CD4-positive, CD25-positive, alpha-beta regulatory T cell (primary cell): ENCODE measurements at regions not wholly inside any gene's neighbourhood (a gene's known extent, or its start where the extent isn't known, plus 50 kb on each side); places are given as distances from the start of the nearest gene placed in this dataset.

Source experiments
- ATAC-seq, 2 donors: fragments of 150-1000 bp; cut with Tn5 transposase; one replicate each; pipeline ENCODE4 v1.10.0; 2021; ENCODE audit warnings: low read depth in 2 of 2, moderate number of reproducible peaks in 2 of 2, moderate library complexity in 1 of 2
- DNase-seq, 3 donors: peaks; one replicate each; pipeline versions ENCODE4 v3.0.0 to v3.0.0-alpha.2; 2012 to 2022; ENCODE audit warnings: mixed read lengths in 1 of 3
- H3K27ac ChIP-seq: one replicate; pipeline ENCODE4 v1.7.0; 2013; ENCODE audit warnings: mild to moderate bottlenecking, low read length; ENCODE audit not compliant: insufficient read depth, poor library complexity, severe bottlenecking
- H3K27me3 ChIP-seq: one replicate; pipeline ENCODE4 v1.7.0; 2013; ENCODE audit warnings: low read length; ENCODE audit not compliant: control insufficient read depth, insufficient read depth
- H3K36me3 ChIP-seq: one replicate; pipeline ENCODE4 v1.7.0; 2013; ENCODE audit warnings: mild to moderate bottlenecking, low read length, moderate library complexity; ENCODE audit not compliant: control insufficient read depth, insufficient read depth
- H3K4me1 ChIP-seq: 2 replicates; pipeline ENCODE4 v1.7.0; 2013; ENCODE audit warnings: mild to moderate bottlenecking, low read length; ENCODE audit not compliant: insufficient read depth, control insufficient read depth, poor library complexity, severe bottlenecking
- H3K4me3 ChIP-seq: one replicate; pipeline ENCODE4 v1.7.0; 2013; ENCODE audit warnings: low read depth, mild to moderate bottlenecking, low read length, moderate library complexity
- H3K9me3 ChIP-seq, 2 experiments: 1 replicate in 1 of 2; 2 replicates in 1 of 2; pipeline ENCODE4 v1.7.0; 2013; ENCODE audit warnings: low read length in 2 of 2, mild to moderate bottlenecking in 1 of 2, moderate library complexity in 1 of 2; ENCODE audit not compliant: control insufficient read depth in 2 of 2
- H3K27ac Mint-ChIP-seq, 3 donors: one replicate each; pipeline ENCODE4 v1.8.0; 2020 to 2022; ENCODE audit warnings: mild to moderate bottlenecking in 3 of 3, mixed read lengths in 3 of 3, moderate library complexity in 2 of 3
- H3K27me3 Mint-ChIP-seq: one replicate; pipeline ENCODE4 v1.8.0; 2022; ENCODE audit warnings: mild to moderate bottlenecking, mixed read lengths
- H3K36me3 Mint-ChIP-seq: one replicate; pipeline ENCODE4 v1.8.0; 2020; ENCODE audit warnings: mixed read lengths
- H3K4me1 Mint-ChIP-seq, 4 donors: one replicate each; pipeline ENCODE4 v1.8.0; 2020 to 2022; ENCODE audit warnings: mixed read lengths in 4 of 4, mild to moderate bottlenecking in 1 of 4
- H3K4me3 Mint-ChIP-seq, 4 donors: one replicate each; pipeline ENCODE4 v1.8.0; 2020 to 2022; ENCODE audit warnings: mild to moderate bottlenecking in 4 of 4, mixed read lengths in 4 of 4, moderate library complexity in 3 of 4
- H3K9me3 Mint-ChIP-seq, 7 donors: one replicate each; pipeline ENCODE4 v1.8.0; 2020 to 2022; ENCODE audit warnings: mixed read lengths in 7 of 7, mild to moderate bottlenecking in 3 of 7, moderate library complexity in 2 of 7

GRCh38 chr7:131231381-131232220, 96.1 kb upstream of the MKLN1 start:
- Mint-ChIP-seq H3K27me3 (peaks cover 4% of the 10 kb centered on the region), H3K36me3 (no peaks in the 10 kb centered on the region), H3K9me3 (no peaks in the 10 kb centered on the region), H3K4me3 (peak overlapping the region; percentile 51 to 80 (median 77)), H3K4me1 (peaks cover 16 to 33% (median 23%) of the 10 kb centered on the region in 4 donors), H3K27ac (peak overlapping the region; percentile 83 to 87 (median 83))
- DNase-seq (peak; percentile 28 to 78 (median 74)), ATAC-seq (peak; percentile 68 to 70)
- no peaks in the 10 kb centered on the region for H3K9me3 ChIP-seq
- H3K36me3 ChIP-seq, result no peaks in the 10 kb centered on the region
- peaks cover 2% of the 10 kb centered on the region for H3K27me3 ChIP-seq
- H3K27ac ChIP-seq, result peak overlapping the region; percentile 71
- peak overlapping the region; percentile 70 for H3K4me3 ChIP-seq
- H3K4me1 ChIP-seq, result peaks cover 14% of the 10 kb centered on the region

GRCh38 chr7:131232768-131233167, 94.9 kb upstream of the MKLN1 start:
- Histone ChIP-seq H3K4me3 (no peak overlapping the region), H3K27me3 (peaks cover 2% of the 10 kb centered on the region), H3K4me1 (peaks cover 14% of the 10 kb centered on the region), H3K36me3 (no peaks in the 10 kb centered on the region), H3K27ac (peak overlapping the region; percentile 71), H3K9me3 (no peaks in the 10 kb centered on the region)
- Mint-ChIP-seq H3K36me3 (no peaks in the 10 kb centered on the region), H3K4me1 (peaks cover 17 to 35% (median 23%) of the 10 kb centered on the region in 4 donors), H3K27me3 (no peaks in the 10 kb centered on the region), H3K27ac (peak overlapping the region in 1 of 3 donors; percentile 33), H3K9me3 (no peaks in the 10 kb centered on the region), H3K4me3 (no peak overlapping the region)
- no peak for DNase-seq
- no peak for ATAC-seq

GRCh38 chr7:131233193-131233592, 94.5 kb upstream of the MKLN1 start:
- no peak overlapping the region for H3K4me3 ChIP-seq
- Mint-ChIP-seq H3K4me1 (peaks cover 18 to 35% (median 23%) of the 10 kb centered on the region in 4 donors), H3K36me3 (no peaks in the 10 kb centered on the region), H3K27ac (no peak overlapping the region), H3K4me3 (no peak overlapping the region), H3K9me3 (no peaks in the 10 kb centered on the region), H3K27me3 (no peaks in the 10 kb centered on the region)
- ATAC-seq (no peak), DNase-seq (no peak)
- no peaks in the 10 kb centered on the region for H3K9me3 ChIP-seq
- peaks cover 14% of the 10 kb centered on the region for H3K4me1 ChIP-seq
- no peaks in the 10 kb centered on the region for H3K36me3 ChIP-seq
- H3K27me3 ChIP-seq, result no peaks in the 10 kb centered on the region
- H3K27ac ChIP-seq, result no peak overlapping the region

GRCh38 chr7:131234719-131235488, 92.8 kb upstream of the MKLN1 start:
- no peak overlapping the region for H3K4me3 ChIP-seq
- no peaks in the 10 kb centered on the region for H3K9me3 ChIP-seq
- H3K4me1 ChIP-seq, result peaks cover 14% of the 10 kb centered on the region
- ATAC-seq, result no peak
- peak overlapping the region; percentile 47 for H3K27ac ChIP-seq
- Mint-ChIP-seq H3K4me1 (peaks cover 16 to 35% (median 25%) of the 10 kb centered on the region in 4 donors), H3K36me3 (no peaks in the 10 kb centered on the region), H3K27ac (peak overlapping the region; percentile 70 to 87 (median 72)), H3K27me3 (no peaks in the 10 kb centered on the region), H3K4me3 (peak overlapping the region in 2 of 4 donors; percentile 17 to 32), H3K9me3 (peaks cover 0 to 2% (median 0%) of the 10 kb centered on the region in 7 donors)
- H3K27me3 ChIP-seq, result no peaks in the 10 kb centered on the region
- no peaks in the 10 kb centered on the region for H3K36me3 ChIP-seq
- DNase-seq, result no peak

DNA sequence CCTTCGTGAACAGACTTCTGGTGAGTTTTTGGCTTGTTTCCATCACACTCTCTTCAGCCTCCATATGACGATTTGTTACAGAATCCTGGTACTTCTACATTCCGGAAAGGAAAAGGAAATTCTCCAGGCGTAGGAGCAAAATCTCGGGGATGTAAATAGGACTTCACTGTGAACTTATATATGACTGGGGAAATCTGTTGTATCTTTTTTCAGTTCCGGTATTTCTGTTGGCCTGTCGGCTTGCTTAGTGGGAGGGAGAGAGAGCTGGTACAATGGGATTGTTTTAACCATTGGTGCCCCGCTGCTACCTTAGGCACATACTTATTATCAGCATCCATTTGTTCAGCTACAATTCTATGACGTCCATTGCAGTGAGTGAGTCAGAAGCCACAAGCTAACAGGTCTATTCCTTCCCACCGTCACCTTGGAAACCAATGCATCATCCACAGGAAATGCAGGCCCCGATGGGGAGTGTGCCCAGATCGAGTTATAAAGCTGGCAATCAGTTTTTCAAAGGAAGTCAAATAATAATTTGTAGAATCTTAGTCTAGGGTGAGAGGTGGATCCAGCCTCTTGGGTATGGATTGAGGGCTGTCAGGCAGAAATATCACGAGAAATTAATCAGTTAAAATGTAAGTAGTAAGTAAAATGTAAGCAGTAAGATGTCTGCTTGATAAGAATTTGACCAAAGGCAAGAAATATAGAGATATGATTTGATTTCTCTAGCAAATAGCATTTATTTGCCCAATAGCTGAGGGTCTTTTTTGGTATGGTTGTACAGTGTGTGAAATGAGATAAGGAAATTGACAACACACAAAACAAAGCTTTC, 92.0 kb upstream of the MKLN1 start:
- peaks cover 14% of the 10 kb centered on the region for H3K4me1 ChIP-seq
- H3K27me3 ChIP-seq, result no peaks in the 10 kb centered on the region
- Mint-ChIP-seq H3K4me1 (peaks cover 14 to 31% (median 25%) of the 10 kb centered on the region in 4 donors), H3K9me3 (peaks cover 0 to 2% (median 0%) of the 10 kb centered on the region in 7 donors), H3K4me3 (peak overlapping the region in 2 of 4 donors; percentile 17 to 32), H3K27ac (peak overlapping the region; percentile 70 to 87 (median 72)), H3K27me3 (no peaks in the 10 kb centered on the region), H3K36me3 (no peaks in the 10 kb centered on the region)
- ATAC-seq, result peak; percentile 85
- peak overlapping the region; percentile 23 for H3K4me3 ChIP-seq
- no peaks in the 10 kb centered on the region for H3K36me3 ChIP-seq
- peak overlapping the region; percentile 47 for H3K27ac ChIP-seq
- no peaks in the 10 kb centered on the region for H3K9me3 ChIP-seq
- peak; percentile 63 to 82 (median 71) for DNase-seq

DNA sequence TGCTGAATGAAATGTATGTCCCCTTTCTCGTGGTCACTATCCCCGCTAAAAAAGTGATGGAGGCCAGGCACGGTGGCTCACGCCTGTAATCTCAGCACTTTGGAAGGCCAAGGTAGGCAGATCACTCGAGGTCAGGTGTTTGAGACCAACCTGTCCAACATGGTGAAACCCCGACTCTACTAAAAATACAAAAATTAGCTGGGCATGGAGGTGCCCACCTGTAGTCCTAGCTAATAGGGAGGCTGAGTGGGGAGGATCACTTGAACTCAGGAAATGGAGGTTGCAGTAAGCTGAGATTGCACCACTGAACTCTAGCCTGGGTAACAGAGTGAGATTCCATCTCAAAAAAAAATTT, 91.4 kb upstream of the MKLN1 start:
- Histone ChIP-seq H3K27ac (peak overlapping the region; percentile 43), H3K27me3 (no peaks in the 10 kb centered on the region), H3K36me3 (no peaks in the 10 kb centered on the region), H3K4me1 (peaks cover 12% of the 10 kb centered on the region), H3K4me3 (no peak overlapping the region), H3K9me3 (no peaks in the 10 kb centered on the region)
- Mint-ChIP-seq H3K4me1 (peaks cover 12 to 25% (median 22%) of the 10 kb centered on the region in 4 donors), H3K36me3 (no peaks in the 10 kb centered on the region), H3K27ac (peak overlapping the region in 2 of 3 donors; percentile 70 to 87), H3K27me3 (no peaks in the 10 kb centered on the region), H3K4me3 (no peak overlapping the region), H3K9me3 (peaks cover 0 to 2% (median 0%) of the 10 kb centered on the region in 7 donors)
- no peak for ATAC-seq
- DNase-seq, result no peak

DNA sequence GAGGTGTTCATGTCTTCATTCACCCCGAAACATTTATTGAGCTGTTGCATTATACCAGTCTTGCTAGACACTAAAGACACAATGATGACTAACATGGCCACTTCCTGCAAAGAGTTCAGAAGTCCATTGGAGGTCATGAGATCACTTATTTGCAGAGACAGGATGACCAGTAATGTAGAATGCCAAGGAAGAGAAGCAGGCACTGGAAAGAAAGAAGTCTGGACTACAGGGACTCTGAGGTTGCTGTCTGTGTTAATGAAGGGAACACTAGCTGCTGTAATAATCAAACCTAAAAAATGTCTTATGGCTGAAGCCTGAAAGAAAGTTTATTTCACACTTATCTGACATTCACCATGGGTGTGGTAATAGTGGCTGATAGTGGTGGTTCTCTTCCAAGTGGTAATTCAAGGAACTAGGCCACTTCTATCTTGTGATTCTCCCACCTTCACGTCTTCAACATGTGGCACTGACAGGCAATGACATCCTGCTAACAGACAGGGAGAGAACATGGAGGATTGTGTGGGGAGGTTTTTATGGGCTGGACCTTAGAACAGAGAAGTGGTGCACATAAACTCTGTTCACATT, 89.2 kb upstream of the MKLN1 start:
- Histone ChIP-seq H3K27ac (no peak overlapping the region), H3K9me3 (no peaks in the 10 kb centered on the region), H3K36me3 (no peaks in the 10 kb centered on the region), H3K4me1 (peaks cover 8% of the 10 kb centered on the region), H3K27me3 (no peaks in the 10 kb centered on the region), H3K4me3 (no peak overlapping the region)
- H3K9me3 Mint-ChIP-seq, result peaks cover 0 to 2% (median 0%) of the 10 kb centered on the region in 7 donors
- DNase-seq, result peak in 1 of 3 donors; percentile 25
- peaks cover 7 to 20% (median 17%) of the 10 kb centered on the region in 4 donors for H3K4me1 Mint-ChIP-seq
- H3K27me3 Mint-ChIP-seq, result no peaks in the 10 kb centered on the region
- H3K36me3 Mint-ChIP-seq, result no peaks in the 10 kb centered on the region
- no peak overlapping the region for H3K4me3 Mint-ChIP-seq
- H3K27ac Mint-ChIP-seq, result no peak overlapping the region
- no peak for ATAC-seq
